Inflammatory macrophage (primary cell): ENCODE measurements at regions not wholly inside any gene's neighbourhood (a gene's known extent, or its start where the extent isn't known, plus 50 kb on each side); places are given as distances from the start of the nearest gene placed in this dataset.
"Not testable (repeated sequence)": the region's sequence is repeated elsewhere in the genome, so short reads cannot be mapped to it uniquely, and the experiment has no call there.

Experiments used
- DNase-seq, 2 donors: peaks; one replicate each; pipeline ENCODE4 v3.0.0-alpha.2; 2020 to 2022

DNA sequence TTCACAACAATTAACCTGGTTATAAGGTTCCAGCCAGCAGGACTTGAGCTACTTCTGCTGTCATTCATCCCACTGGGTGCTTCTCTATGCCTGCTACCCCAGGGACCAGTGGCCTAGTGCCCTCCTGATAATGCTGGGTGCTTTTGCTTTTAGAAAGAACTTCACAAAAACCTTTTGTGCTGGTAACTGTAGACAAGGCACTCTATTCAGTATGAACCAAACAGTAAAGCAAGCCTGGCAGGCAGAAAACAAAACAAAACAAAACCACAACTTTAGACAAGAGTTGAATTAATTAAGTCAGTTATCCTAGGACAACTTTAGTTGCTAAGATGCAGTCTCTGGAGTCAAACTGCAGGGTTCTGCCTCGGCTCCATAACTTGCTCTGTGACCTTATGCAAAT, 61.9 kb upstream of the ADGRL2 start:
- DNase-seq: no peak

GRCh38 chr1:81733480-81733879, 67.3 kb upstream of the ADGRL2 start:
- no peak for DNase-seq

DNA sequence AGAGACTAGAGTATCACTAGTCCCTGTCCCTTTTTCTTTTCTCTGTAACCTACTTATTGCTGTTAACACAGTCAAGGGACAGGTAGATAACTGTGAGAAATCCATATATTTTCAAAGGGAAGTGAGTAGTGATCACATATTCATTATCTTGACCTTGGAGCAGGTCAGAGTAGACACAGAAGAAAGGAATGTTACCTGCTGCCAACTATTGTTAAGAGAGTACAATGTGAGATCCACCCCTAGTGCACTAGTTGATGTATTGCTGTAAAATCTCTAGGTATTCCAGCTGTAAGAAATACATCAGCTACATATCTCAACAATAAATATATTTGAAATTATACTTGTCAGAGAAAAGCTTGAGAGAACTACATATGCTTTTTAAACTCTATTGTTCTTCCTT, 68.7 kb upstream of the ADGRL2 start:
- no peak for DNase-seq

- no peak for DNase-seq
Measured at GRCh38 chr1:81730881-81731280, 69.9 kb upstream of the ADGRL2 start.

GRCh38 chr1:81730299-81730698, 70.4 kb upstream of the ADGRL2 start:
- not testable (repeated sequence) for DNase-seq

DNA sequence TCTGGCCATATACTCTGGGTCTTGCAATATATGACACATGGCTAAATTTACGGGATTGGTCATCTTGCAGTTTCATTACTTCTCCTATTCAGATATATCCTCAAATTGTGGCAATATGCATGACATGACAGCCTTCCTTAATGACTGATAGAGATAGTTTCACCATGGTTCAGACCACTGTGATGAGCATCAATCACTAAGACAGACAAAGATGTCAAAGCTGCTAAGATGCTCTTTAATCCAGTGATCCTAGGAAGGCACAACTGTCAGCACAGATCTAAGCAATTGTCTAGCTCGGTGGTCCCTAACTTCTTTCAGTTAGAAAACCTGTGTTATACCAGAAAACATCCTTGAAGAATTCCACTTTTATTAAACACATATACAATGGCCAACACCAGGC, 70.9 kb upstream of the ADGRL2 start:
- DNase-seq: no peak

GRCh38 chr1:81729239-81729638, 71.5 kb upstream of the ADGRL2 start:
- no peak for DNase-seq

GRCh38 chr1:81725823-81726222, 74.9 kb upstream of the ADGRL2 start:
- DNase-seq: no peak

DNA sequence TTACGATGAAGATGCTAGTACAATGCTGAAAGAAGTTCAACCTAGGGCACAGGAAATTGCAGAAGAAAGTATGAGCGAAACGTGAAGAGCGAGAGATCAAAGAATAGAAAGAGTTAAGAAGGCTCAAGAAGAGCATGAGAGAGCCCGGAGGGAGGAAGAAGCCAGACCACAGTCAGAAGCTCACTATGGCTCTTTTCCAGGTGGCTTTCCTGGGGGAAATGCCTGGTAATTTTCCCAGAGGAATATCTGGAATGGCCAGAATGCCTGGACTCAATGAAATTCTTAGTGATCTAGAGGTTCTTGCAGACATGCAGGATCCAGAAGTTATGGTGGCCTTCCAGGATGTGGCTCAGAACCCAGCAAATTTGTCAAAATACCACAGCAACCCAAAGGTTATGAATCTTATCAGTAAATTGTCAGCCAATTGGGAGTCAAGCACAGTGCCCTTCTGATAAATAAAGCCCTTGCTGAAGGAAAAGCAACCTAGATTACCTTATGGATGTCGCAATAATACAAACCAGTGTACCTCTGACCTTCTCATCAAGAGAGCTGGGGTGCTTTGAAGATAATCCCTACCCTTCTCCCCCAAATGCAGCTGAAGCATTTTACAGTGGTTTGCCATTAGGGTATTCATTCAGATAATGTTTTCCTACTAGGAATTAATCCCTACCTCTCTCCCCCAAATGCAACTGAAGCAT, 78.0 kb upstream of the ADGRL2 start:
- DNase-seq: not testable (repeated sequence)

DNA sequence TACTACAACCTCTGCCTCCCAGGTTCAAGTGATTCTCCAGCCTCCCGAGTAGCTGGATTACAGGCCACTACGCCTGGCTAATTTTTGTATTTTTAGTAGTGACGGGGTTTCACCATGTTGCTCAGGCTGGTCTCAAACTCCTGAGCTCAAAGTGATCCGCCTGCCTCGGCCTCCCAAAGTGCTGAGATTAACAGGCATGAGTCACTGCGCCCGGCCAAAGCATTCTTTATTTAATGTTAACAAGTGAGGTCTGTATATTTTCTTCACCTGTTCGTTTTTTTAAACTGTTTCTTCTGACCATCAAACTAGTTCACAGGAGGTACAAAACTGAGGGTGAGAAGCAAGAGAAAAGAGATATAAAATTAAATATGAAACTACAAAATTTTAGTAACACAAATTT, 80.5 kb upstream of the ADGRL2 start:
- DNase-seq: not testable (repeated sequence)

DNA sequence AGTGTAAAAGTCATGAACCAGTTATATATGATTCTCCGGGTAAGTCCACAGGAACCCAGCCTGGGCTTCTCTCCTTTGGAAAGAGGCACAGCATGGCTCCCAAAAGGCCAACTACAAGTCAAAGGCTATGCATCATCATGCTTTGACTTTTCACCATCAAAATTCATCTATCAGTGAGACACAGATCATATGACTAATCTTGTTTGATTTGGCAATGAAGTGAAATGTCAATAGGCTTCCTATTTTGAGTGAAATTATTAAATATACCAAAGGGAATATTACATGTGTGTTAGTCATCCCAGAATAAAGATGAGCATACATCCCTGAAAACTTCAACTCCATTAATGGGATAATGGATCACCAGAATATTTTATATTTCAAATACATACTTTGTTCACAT, 83.5 kb upstream of the ADGRL2 start:
- no peak for DNase-seq

DNA sequence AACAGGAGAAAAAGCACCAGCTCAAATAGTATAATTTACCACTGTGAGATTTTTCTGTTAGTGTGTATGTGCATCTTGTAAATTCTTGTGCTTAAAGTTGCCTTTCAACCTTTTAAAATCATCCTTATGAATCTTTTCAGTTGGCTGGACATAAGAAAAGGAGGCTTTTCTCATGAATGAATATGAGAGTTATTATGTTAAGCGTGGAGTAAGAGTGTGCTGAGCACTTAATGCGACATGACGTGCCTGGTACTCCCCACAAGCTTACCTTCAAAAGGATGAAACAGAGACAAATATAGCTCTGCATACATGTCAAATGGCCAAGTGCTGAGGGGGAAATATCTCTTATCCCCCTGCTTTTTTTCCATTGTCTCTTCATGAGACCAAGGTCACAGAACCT, 85.3 kb upstream of the ADGRL2 start:
- no peak for DNase-seq

DNA sequence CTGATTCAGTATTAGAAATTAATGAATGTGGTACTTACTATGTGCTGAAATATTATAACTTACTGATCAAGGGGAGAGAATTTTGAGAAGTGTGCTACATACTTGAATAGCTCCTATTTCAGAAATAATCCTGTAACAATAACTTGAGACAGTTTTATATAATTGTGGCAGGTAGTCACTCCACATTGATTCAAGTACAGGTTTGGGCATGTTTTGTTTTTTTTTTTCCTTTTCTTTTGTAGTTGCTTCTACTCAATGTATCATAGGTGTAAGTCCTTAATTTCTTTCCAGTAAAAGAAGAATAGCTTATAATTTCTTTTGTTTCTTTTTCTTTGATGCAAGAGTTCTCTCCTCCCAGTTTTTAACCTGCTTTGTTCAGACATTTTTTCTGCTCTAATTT, 86.1 kb upstream of the ADGRL2 start:
- DNase-seq: no peak

DNA sequence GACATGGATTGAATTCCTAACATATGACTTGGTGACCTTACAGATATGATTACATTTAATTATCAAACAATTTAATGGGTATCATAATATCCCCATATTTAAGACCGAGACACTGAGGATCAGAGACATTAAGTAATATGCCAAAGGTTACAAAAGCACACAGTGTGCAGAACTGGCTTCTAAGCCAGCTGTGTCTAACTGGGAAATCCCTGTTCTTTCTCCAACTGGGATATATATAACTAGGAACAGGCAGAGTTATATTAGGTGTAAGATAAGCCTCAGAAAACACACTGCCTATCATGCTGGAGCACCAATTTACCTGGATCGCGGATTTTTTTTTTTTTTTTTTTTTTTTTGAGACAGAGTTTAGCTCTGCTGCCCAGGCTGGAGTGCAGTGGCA, 88.3 kb upstream of the ADGRL2 start:
- DNase-seq: no peak

DNA sequence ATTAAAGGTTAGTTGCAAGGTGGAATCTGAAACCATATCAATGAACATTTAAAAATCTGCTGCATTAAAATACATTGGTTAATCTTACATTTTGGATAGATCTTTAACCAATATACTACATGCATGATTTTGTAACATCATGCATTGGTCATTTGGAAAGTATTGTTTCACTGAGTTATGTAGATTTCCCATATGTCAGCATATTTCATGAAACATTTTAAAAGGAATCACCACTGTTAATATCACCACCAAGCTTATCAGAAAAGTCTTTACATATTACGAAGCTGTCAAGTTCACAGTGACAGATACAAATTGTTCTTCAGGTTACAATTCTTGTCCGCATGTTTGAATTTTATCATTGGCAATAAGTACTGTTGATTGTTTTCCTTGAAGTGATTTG, 89.9 kb upstream of the ADGRL2 start:
- DNase-seq: no peak

DNA sequence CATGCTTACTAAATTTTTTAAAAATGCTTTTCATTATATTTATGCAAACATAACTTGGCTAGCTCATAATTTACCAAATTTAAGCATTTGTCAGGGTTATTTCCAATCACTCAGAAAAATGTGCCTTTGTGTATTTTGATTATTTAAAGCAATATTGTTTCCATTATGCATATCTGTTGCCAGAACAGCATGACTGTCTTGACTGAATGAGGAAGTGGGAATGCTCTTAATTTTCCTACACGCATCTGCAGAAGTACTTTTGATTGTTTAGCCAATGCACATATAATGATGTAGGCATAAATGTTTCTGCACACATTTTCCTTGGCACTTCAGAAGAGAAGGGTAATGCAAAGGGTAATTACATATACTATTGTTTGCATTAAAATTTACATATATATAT, 92.5 kb upstream of the ADGRL2 start:
- no peak for DNase-seq

DNA sequence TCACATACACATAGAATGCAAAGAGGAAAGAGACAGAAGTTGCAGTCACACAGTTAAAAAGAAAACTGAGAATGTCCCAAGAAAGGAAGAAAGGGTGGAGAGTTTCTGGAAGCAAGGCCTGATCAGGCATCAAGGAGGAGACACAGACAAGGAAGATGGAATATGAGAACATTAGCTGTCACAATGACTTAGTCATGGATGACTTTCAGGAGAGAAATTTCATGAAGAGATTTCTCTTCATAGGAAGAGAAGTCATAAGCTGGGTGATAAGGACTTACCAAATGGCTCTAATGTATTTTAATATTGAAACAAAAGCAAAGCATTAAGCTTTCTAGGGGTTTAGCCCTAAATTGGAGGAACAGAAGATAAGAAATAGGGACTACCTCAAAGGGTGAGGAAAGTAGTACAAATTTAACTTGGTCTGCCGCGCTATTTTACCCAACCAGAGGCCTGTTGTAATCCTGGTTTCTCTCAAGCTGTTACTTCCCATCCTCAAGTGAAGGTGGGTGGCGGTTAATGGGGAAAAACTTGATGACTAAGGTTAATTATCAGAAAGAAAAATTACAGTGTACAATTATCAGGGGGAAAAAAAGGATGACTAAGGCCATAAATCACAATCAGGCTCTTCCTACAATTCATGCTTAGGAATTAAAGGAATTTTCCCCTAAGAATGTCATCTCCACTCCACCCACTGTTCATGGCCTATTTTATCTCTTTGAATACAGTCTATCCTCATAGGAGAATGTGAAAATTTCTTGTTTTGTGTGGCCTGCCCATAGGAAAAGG, 93.9 kb upstream of the ADGRL2 start:
- no peak for DNase-seq

DNA sequence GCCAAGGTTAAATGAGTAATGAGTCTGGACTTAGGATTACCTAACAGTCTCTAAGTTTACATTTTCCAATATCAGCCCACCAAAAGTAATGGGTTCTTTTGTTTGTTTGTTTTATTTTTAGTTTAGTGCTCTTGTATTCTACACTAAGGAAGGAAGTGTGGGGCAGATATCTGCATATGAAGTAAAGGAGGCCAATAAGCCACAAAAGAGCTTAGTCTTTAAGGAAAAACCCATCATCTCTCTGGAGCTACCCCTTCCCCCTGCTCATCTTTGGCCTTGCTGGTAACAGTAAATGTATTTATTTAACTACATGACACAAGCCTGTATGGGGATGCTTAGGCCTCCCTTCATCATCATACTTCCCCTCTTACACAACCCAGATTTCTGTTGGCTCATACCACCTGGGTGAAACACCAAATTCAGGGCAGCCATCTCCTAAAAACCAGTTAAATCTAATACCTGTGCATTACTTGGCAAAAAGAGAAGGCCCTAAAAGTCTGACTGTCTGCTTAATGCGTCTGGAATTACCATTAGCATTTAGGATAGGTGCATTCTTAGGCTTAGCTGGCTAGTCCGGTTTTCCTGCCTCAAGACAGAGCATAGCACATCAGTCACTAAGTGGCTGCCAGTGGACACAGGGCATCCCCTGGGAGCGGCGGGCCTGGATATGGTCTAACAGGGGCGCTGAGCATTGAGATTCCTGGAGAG, 96.8 kb upstream of the ADGRL2 start:
- no peak for DNase-seq

DNA sequence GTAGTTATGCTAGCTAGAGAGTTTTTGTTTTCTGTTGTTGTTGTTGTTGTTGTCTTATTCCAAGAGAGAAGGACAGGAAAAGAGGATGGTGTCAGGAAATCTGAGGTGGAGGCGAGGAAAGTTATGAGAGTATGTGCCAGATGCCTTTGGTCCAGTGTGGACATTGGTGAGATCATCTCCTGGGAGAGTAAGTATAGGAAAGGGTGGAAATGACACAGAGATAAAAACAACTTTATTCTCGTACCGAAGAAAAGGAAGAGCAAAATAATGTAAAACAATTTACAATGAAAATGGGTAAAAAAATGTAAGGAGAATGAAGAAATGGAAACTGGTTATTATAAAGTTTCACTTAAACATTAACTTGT, 97.4 kb upstream of the ADGRL2 start:
- no peak for DNase-seq

GRCh38 chr1:81702903-81703302, 97.8 kb upstream of the ADGRL2 start:
- DNase-seq: no peak

GRCh38 chr1:81702079-81702715, 98.5 kb upstream of the ADGRL2 start:
- DNase-seq: no peak

DNA sequence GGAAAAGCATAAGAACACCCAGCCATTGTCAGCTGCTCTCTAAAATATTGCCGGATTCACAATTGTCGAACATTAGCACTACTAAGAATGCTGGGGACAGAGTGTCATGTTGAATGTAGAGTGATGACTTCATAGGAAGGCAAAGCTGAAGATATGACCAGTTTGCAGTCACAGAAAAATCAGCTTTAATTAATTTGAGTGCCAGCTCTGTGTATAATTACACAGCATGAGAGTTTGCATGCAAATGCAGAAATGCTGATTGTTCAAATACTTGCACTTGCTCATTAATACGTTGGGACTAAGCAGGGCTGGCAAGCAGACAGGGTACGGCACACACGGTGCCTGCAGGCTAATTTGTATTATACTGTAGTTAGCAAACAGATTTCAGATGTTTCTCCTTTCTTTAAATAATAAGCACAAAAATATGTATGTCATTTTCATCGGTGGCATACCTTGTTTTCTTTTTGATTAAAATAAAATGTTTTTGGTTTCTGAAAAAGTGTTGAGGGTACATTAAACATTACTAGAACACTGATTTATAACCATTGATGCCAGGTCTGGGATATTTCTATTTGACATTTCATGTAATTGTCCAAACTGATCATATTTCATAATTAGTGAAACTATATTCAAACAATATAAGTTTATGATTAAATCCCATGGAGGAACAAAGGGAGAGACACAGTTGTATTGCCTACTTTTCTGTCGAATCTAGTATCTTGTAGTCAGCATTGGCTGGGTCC, 99.8 kb upstream of the ADGRL2 start:
- no peak for DNase-seq

DNA sequence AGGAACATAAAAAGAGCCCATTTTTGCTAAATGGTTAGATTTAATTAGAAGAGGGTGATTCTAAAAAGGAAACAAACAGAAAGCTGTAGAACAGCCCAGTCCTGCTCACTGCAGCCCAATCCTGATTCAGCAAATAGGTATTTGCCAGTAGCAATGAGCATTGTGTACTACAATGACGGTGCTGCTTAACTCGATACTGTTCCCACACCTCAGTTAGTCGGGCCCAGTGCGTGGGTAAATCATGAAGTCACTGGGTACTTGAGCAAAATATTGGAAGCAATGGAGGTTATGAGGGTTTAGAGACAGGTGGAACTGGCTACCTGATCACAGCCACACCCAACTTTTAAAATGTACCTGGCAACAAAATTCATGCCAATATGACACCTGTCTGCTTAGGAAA, 101.5 kb upstream of the ADGRL2 start:
- no peak for DNase-seq
